GM18867 (cell line): ENCODE measurements at regions not wholly inside any gene's neighbourhood (a gene's known extent, or its start where the extent isn't known, plus 50 kb on each side); places are given as distances from the start of the nearest gene placed in this dataset.
"Not testable (repeated sequence)": the region's sequence is repeated elsewhere in the genome, so short reads cannot be mapped to it uniquely, and the experiment has no call there.

ENCODE experiments used
- ATAC-seq: cut with Tn5 transposase; IDR thresholded peaks from one replicate; pipeline ENCODE4 v1.9.1; 2021; ENCODE audit warnings: mild to moderate bottlenecking, moderate library complexity; ENCODE audit not compliant: unreplicated experiment

- ATAC-seq: no peak
These were observed 437.7 kb upstream of the MEF2C start for GRCh38 chr5:89320421-89321277.

GRCh38 chr5:89317838-89318237 is 434.9 kb upstream of the MEF2C start:
- not testable (repeated sequence) for ATAC-seq

DNA sequence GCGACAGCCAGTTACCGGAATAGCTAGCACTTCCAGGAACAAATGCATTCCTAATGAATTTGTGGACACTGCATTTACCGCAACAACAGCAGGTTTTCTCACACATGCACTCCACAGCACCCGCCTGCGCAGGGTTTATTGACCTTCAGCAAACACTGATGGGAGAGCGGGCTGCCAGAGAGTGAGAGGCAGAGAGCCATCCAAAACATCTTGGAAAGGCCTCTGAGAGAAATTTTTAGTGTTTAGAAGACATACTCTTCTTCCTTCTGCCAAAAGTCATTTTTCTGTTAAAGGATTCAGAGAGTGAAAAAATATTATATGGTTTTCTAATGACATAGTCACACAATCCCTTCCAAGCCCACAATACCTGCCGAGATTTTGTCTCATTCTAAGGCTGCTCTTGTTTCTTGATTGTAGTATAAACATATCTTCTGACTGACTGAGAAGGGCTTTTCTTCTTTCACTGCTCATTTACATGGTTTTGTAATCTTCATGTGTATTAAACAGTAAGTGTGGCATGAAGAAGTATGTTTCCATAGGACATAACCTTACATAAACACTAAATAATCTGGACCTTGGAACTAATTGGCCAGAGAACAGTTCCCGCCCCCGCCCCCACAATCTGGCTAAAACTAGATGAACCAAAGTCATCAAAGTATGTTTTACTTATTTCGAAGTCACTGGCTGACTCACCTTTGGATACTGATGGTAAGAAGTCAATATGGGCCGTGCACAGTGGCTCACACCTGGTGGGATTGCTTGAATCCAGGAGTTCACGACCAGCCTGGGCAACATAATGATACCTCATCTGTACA is 432.5 kb upstream of the MEF2C start:
- ATAC-seq: no peak

GRCh38 chr5:89313804-89314588 is 431.0 kb upstream of the MEF2C start:
- ATAC-seq: peak; percentile 94

- peak; percentile 16 for ATAC-seq
These were observed 430.1 kb upstream of the MEF2C start for GRCh38 chr5:89313044-89313443.

DNA sequence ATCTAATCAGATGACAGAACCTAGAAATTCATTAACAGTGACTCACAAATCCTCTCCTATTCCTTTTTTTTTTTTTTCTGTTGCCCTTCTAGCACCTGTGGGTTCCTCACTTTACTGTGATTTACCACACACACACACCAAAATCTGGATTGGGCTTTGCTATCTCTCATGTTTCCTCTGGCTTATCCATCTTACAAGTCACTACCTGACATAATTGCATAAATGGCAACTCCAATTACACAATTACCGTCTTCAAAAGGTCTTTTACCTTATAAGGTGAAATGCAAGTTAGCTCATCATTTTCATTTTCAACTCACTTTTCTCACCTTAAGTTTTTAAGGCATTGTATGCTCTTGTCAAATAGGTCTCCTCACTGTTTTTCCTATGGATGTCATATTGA is 426.3 kb upstream of the MEF2C start:
- ATAC-seq: no peak

- peak; percentile 83 for ATAC-seq
These were observed 425.6 kb upstream of the MEF2C start for GRCh38 chr5:89308606-89309040.

DNA sequence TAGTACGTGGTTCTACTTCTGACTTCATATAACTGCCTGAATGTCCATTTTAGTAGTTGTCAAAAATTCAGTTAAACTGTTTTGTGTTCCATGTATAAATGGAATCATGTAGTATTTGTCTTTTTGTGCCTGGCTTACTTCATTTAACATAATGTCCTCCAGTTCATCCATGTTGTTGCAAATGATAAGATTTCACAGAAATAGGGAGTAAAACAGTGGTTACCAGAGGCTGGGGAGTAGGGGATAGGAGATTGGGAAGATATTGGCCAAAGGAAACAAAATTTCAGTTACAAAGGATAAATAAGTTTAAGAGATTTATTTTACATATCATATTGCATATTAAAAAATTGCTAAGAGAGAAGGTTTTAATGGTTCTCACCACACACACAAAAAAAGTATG is 425.0 kb upstream of the MEF2C start:
- ATAC-seq: no peak

DNA sequence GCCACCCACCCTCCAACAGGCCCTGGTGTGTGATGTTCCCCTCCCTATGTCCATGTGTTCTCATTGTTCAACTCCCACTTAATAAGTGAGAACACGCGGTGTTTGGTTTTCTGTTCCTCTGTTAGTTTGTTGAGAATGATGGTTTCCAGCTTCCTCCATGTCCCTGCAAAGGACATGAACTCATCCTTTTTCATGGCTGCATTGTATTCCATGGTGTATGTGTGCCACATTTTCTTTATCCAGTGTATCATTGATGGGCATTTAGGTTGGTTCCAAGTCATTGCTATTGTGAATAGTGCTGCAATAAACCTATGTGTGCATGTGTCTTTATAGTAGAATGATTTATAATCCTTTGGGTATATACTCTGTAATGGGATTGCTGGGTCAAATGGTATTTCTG is 424.2 kb upstream of the MEF2C start:
- not testable (repeated sequence) for ATAC-seq

DNA sequence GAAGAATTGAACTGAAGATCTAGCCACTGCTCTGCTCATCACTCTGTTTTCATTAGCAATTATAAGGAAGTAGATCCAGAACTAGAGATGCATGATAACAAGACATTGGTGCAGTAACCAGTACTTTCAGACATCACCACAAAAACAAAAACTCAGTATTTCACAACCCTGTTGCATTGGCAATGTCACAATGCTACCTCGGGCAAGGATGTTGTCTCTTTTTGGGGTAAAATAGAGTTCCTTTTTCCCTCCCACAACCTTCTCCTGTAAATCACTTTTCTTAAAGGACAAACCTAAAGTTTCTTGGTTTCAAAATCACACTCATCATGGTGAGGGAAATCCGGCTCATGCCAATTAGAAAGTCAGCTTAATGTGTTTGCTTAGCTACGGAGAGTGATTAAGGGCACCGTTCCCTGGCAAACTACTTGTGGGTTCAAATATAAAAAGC is 420.1 kb upstream of the MEF2C start:
- ATAC-seq: peak; percentile 61

DNA sequence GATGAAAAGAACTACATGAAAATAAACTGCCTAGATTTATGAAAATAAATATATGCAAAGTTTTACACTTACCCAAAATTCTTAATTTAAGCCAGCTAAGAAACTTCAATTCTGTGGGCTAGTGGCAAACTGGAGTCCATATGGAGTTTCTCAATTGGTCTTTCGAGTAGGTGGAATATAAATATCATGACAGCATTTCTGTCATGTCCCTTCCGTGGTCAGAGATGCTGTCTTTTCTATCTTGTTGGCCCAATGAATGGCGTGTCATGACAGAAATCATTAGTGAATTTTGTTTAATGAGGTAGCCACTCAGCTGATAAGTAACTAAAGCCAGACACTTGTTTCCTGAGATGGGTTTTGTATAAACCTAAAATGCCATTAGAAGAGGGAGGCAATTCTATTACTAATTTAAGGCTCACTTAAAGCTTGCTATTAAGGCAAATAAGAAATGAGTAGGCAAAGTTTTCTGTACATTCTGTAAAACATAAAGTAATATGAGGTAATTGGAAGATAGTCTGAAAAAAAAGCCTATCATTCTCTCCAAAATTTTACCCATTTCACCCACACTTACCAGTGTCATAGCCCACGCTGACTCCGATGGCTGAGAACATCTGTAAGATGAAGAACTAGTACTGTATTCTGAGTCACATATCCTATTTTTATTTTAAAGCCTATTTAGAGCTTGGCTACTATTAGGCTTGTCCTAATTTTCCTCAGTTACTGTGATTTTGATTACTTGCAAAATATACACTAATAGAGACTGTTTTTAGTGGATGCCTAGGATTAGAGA is 419.3 kb upstream of the MEF2C start:
- ATAC-seq: peak; percentile 20

DNA sequence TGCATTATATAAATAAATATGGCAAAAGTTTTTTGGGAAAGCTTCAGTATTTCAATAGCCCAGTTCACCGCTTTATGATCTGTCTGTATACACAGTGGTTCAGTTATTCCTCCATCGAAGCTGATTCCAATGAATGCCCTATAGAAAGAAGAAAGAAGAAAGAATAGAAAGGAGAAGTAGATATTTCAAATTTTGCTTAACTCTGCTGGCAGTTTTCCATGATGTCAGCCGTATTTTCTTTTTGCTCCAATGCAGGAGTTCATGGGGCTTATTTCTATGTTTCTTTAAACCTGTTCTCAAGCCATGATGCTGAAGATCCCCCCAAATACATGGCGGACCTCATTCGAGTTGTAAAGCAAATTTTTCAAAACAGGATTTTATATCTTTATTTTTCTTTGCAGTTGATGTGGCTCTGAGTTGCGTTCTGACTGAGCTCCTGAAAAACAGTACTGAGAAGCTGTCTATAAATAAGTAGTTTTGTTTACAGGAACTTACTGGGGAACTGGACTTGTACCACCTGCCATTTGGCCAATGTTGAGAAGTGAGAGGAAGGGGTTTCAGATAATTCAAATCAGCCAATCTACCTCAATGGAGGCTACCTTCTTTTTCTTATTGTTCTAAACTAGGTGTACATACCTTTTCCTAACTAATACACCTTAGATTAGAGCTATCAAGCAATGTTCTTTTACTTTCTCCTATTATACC is 418.5 kb upstream of the MEF2C start:
- peak; percentile 80 for ATAC-seq

DNA sequence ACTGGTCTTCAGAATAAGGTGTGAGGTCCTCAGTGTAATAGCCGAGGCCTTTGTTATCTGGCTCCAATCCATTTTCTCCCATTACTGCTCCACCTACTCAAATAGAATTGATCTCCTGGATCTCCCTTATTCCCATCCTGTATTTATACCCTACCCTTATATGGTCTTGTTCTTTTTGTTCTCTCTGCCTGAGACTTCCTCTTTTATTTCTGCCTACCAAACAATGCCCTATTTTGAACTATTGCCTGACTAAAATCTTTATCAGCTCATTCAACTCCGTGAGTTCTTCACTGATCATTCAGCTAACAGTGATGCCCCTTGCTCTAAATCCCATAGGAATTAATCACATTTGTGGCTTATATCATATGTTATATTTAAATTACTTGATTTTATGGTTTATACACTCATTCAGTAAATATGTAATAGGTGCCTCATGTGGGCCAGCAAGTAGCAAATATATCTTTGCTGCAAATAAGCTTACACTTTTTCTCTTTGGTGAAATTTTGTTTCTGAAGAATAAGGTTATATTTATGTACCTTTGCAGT is 417.5 kb upstream of the MEF2C start:
- ATAC-seq: no peak

- ATAC-seq: no peak
These were observed 417.0 kb upstream of the MEF2C start for GRCh38 chr5:89299998-89300397.

DNA sequence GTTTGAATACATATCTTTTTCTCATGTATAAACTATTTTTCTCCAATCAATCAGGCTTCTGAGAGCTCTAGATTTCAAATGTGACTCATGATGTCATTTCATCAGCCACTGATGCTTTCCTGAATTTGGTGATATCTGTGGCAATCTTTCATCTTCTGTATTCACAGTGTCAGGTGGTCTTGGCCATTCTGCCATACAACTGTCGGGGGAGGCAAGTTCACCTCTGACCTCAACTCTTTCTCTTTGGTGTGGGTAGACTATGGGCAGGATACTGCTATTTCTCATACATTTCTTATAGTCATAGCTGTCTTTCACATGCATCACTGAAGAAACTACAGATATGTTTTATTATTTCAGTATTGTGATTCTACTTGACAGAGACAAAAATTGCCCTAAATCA is 414.1 kb upstream of the MEF2C start:
- ATAC-seq: no peak

- no peak for ATAC-seq
These were observed 410.8 kb upstream of the MEF2C start for GRCh38 chr5:89293810-89294209.

DNA sequence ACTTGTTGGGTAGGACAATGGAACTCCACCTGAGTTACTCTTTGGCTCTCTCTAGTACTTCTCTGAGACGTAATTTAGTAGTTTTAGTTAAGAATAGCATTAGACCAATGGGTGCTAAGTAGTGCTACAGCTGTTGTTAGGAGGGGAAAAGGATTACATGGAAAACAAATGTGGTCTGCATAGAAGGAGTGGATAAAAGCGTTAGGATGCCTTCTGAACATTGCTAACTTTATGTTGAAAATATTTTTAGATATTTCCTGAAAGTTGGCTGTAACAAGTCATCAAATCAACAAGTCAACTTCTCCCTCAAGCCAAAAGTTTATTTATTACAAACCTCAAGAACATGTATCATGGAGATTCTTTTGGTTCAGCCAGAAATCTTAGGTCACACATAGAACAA is 409.5 kb upstream of the MEF2C start:
- ATAC-seq: no peak

DNA sequence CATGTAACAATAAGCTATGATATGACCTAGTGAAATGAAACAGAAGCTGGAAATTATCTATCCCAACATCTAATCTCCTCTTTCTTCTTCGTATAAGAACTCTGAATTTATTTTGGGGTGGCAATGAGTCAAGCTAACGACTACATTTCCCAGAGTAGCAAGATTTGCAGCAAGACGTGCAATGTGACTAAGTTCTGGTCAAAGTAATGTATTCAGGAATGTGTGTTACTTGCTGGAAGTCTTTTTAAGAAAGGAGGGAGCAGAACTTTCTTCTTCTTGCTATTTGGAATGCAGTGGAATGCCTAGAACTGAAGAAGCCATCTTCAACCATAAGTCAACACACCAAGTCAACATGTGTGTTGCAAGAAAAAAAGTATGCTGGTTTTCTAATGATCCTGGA is 406.6 kb upstream of the MEF2C start:
- no peak for ATAC-seq

GRCh38 chr5:89287964-89288363 is 405.0 kb upstream of the MEF2C start:
- no peak for ATAC-seq
